ENCODE measurements at regions not wholly inside any gene's neighbourhood (a gene's known extent, or its start where the extent isn't known, plus 50 kb on each side); places are given as distances from the start of the nearest gene placed in this dataset.
"Not testable (repeated sequence)": the region's sequence is repeated elsewhere in the genome, so short reads cannot be mapped to it uniquely, and the experiment has no call there.

GRCh38 chr4:33974270-33974669 lies 2270.0 kb downstream of the ARAP2 start:
- Histone ChIP-seq H3K27ac (no peak overlapping the region), H3K36me3 (no peaks in the 10 kb centered on the region), H3K4me3 (no peak overlapping the region), H3K4me1 (no peaks in the 10 kb centered on the region), H3K9me3 (peaks cover 0 to 8% of the 10 kb centered on the region in 2 donors), H3K27me3 (no peaks in the 10 kb centered on the region)
- intact Hi-C loops (cut with DNase I; ENCODE audit: low total_unique reads) = no loop called here
- no peak for DNase-seq (ENCODE audit: low spot score in 2 of 2)
- TF ChIP-seq POLR2AphosphoS5 (IDR thresholded peaks at IDR 0.05) = no peak
- TF ChIP-seq CTCF (IDR thresholded peaks at IDR 0.05) = no peak

- Histone ChIP-seq H3K4me1 (no peaks in the 10 kb centered on the region), H3K4me3 (no peak overlapping the region), H3K27me3 (no peaks in the 10 kb centered on the region), H3K9me3 (no peaks in the 10 kb centered on the region), H3K27ac (no peak overlapping the region), H3K36me3 (no peaks in the 10 kb centered on the region)
- TF ChIP-seq POLR2AphosphoS5 (IDR thresholded peaks at IDR 0.05) = no peak
- no peak for TF ChIP-seq CTCF (IDR thresholded peaks at IDR 0.05)
- no peak for TF ChIP-seq POLR2A (IDR thresholded peaks at IDR 0.05)
- intact Hi-C loops (cut with DNase I; ENCODE audit: low total_unique reads) = no loop called here
- no peak for DNase-seq (ENCODE audit: low spot score in 2 of 2)
Observed at GRCh38 chr4:33975995-33976394, 2268.3 kb downstream of the ARAP2 start.

GRCh38 chr4:33979781-33980180 lies 2264.5 kb downstream of the ARAP2 start:
- H3K27me3 ChIP-seq; H3K27ac ChIP-seq; H3K4me1 ChIP-seq; H3K36me3 ChIP-seq; H3K4me3 ChIP-seq; H3K9me3 ChIP-seq; DNase-seq (ENCODE audit: low spot score in 2 of 2); intact Hi-C loops (cut with DNase I; ENCODE audit: low total_unique reads): not testable (repeated sequence)

GRCh38 chr4:33980361-33980760 lies 2264.0 kb downstream of the ARAP2 start:
- Histone ChIP-seq H3K4me3 (no peak overlapping the region), H3K27ac (no peak overlapping the region), H3K4me1 (no peaks in the 10 kb centered on the region), H3K36me3 (no peaks in the 10 kb centered on the region), H3K27me3 (no peaks in the 10 kb centered on the region), H3K9me3 (no peaks in the 10 kb centered on the region)
- no peak for DNase-seq (ENCODE audit: low spot score in 2 of 2)
- TF ChIP-seq POLR2A (IDR thresholded peaks at IDR 0.05) (no peak), CTCF (IDR thresholded peaks at IDR 0.05) (no peak), POLR2AphosphoS5 (IDR thresholded peaks at IDR 0.05) (no peak)
- intact Hi-C loops (cut with DNase I; ENCODE audit: low total_unique reads) = no loop called here

- Histone ChIP-seq H3K4me1 (no peaks in the 10 kb centered on the region), H3K27me3 (no peaks in the 10 kb centered on the region), H3K36me3 (no peaks in the 10 kb centered on the region), H3K4me3 (no peak overlapping the region), H3K9me3 (no peaks in the 10 kb centered on the region), H3K27ac (no peak overlapping the region)
- TF ChIP-seq POLR2A (IDR thresholded peaks at IDR 0.05) = no peak
- TF ChIP-seq CTCF (IDR thresholded peaks at IDR 0.05) = no peak
- TF ChIP-seq POLR2AphosphoS5 (IDR thresholded peaks at IDR 0.05) = no peak
- intact Hi-C loops (cut with DNase I; ENCODE audit: low total_unique reads) = no loop called here
- no peak for DNase-seq (ENCODE audit: low spot score in 2 of 2)
Observed at GRCh38 chr4:33989820-33990443, 2254.4 kb downstream of the ARAP2 start.
